ENCODE measurements at regions not wholly inside any gene's neighbourhood (a gene's known extent, or its start where the extent isn't known, plus 50 kb on each side); places are given as distances from the start of the nearest gene placed in this dataset.

DNA sequence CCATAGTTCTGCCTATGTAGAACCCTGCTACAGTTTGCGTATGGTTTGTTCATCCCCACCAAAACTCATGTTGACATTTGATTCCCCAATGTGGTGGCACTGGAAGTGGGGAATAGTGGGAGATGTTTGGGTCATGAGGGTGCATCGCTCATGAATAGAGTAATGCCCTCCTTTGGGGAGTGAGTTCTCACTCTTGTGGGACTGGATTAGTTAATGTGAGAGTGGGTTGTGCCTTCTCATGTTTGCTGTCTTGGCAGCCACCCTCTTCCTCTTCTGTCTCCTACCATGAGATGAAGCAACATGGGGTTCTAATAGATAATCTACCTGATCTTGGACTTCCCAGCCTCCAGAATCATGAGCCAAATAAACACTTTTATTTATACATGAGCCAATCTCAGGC lies 237.2 kb upstream of the APCDD1 start:
- H3K36me3 ChIP-seq (ENCODE audit: control insufficient read depth, low read depth, low read length): no peaks in the 10 kb centered on the region
- no peaks in the 10 kb centered on the region for H3K27me3 ChIP-seq (ENCODE audit: control insufficient read depth, insufficient read depth, low read length)
- peaks cover 4% of the 10 kb centered on the region for H3K9me3 ChIP-seq (ENCODE audit: control insufficient read depth, low read depth, low read length)
- H3K27ac ChIP-seq (ENCODE audit: low read length): no peak overlapping the region
- no peak overlapping the region for H3K4me3 ChIP-seq (ENCODE audit: low read length)
- no peak overlapping the region for H3K9ac ChIP-seq (ENCODE audit: low read length)
- H3K4me1 ChIP-seq (ENCODE audit: control insufficient read depth, low read depth, low read length): no peaks in the 10 kb centered on the region

DNA sequence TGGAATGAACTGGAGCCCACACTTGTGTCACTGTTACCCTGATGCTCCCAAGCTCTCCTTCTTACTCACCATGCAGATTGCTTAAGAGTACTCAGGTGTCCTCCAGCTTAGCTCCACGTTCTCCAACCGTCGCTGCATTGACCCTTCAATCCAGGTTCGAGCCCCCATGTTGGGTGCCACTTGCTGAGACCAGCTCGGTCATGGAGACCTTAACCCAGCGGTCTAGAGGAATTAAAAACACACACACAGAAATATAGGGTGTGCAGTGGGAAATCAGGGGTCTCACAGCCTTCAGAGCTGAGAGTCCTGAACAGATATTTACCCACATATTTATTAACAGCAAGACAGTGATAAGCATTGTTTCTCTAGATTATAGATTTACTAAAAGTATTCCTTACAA lies 229.1 kb upstream of the APCDD1 start:
- H3K27ac ChIP-seq (ENCODE audit: low read length): no peak overlapping the region
- no peaks in the 10 kb centered on the region for H3K4me1 ChIP-seq (ENCODE audit: control insufficient read depth, low read depth, low read length)
- H3K4me3 ChIP-seq (ENCODE audit: low read length): no peak overlapping the region
- no peaks in the 10 kb centered on the region for H3K36me3 ChIP-seq (ENCODE audit: control insufficient read depth, low read depth, low read length)
- H3K9ac ChIP-seq (ENCODE audit: low read length): no peak overlapping the region
- no peaks in the 10 kb centered on the region for H3K27me3 ChIP-seq (ENCODE audit: control insufficient read depth, insufficient read depth, low read length)
- H3K9me3 ChIP-seq (ENCODE audit: control insufficient read depth, low read depth, low read length): peaks cover 5% of the 10 kb centered on the region

DNA sequence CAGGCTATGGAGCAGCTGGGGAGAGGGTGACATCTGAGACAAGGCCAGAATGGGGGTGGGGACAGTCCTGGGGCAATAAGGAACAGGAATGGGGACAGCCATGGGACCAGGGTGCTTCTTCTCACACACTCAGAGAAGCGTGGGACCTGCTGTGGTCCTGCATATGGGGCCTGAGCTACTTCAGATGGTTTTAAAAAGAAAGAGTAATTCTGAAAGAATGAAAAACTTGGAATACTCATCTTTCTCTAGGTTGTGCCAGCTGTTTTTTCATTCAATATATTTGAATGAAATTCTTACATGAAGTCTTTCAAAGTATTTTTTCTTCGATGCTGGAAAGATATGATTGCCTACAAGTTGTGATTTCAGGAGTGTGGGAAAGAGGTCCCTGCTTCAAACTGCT lies 227.5 kb upstream of the APCDD1 start:
- H3K9me3 ChIP-seq (ENCODE audit: control insufficient read depth, low read depth, low read length): peaks cover 5% of the 10 kb centered on the region
- H3K27ac ChIP-seq (ENCODE audit: low read length): no peak overlapping the region
- no peaks in the 10 kb centered on the region for H3K36me3 ChIP-seq (ENCODE audit: control insufficient read depth, low read depth, low read length)
- no peaks in the 10 kb centered on the region for H3K4me1 ChIP-seq (ENCODE audit: control insufficient read depth, low read depth, low read length)
- no peaks in the 10 kb centered on the region for H3K27me3 ChIP-seq (ENCODE audit: control insufficient read depth, insufficient read depth, low read length)
- no peak overlapping the region for H3K9ac ChIP-seq (ENCODE audit: low read length)
- H3K4me3 ChIP-seq (ENCODE audit: low read length): no peak overlapping the region

DNA sequence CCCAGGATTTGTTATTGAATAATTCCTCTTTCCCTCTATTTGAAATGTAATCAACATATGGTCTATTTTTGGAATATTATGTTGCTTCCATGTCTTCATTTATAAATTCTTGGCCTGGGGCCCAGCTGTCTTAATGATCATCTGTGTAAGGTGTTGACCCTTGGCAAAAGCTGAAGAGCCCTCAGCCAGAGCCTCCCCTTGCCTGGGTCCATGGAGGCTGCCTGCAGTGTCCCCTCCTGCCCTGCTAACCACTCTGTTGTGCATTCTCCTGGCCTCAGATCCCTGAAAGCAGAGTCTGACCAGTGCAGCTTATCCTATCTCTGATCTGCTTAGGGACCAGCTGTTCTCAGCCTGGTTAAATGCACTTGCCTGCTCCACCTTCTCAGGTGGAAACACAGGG lies 226.1 kb upstream of the APCDD1 start:
- H3K4me1 ChIP-seq (ENCODE audit: control insufficient read depth, low read depth, low read length): no peaks in the 10 kb centered on the region
- no peak overlapping the region for H3K9ac ChIP-seq (ENCODE audit: low read length)
- H3K4me3 ChIP-seq (ENCODE audit: low read length): no peak overlapping the region
- H3K36me3 ChIP-seq (ENCODE audit: control insufficient read depth, low read depth, low read length): no peaks in the 10 kb centered on the region
- H3K9me3 ChIP-seq (ENCODE audit: control insufficient read depth, low read depth, low read length): peaks cover 5% of the 10 kb centered on the region
- H3K27me3 ChIP-seq (ENCODE audit: control insufficient read depth, insufficient read depth, low read length): no peaks in the 10 kb centered on the region
- no peak overlapping the region for H3K27ac ChIP-seq (ENCODE audit: low read length)

DNA sequence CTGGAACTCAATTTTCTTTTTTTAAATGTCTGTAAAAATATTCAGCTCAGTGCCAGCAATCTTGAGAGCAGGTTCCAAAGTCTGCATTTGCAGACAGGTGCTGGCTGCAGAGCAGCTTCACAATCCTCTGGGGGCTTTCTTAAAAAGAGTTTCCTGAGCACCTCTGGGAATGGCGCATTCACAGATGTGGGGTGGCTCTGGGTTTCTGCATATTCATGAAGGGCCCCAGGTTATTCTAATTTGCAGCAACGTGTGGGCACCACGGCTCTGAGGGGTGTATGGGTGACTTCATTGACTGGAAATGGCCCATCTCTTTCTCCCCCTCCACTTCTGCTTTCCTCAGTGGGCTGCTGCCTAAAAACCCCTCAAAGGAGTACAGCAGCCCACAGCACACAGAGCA lies 225.0 kb upstream of the APCDD1 start:
- Histone ChIP-seq H3K9ac (ENCODE audit: low read length) (no peak overlapping the region), H3K36me3 (ENCODE audit: control insufficient read depth, low read depth, low read length) (no peaks in the 10 kb centered on the region), H3K27ac (ENCODE audit: low read length) (no peak overlapping the region), H3K9me3 (ENCODE audit: control insufficient read depth, low read depth, low read length) (peaks cover 5% of the 10 kb centered on the region), H3K4me3 (ENCODE audit: low read length) (no peak overlapping the region), H3K27me3 (ENCODE audit: control insufficient read depth, insufficient read depth, low read length) (no peaks in the 10 kb centered on the region), H3K4me1 (ENCODE audit: control insufficient read depth, low read depth, low read length) (no peaks in the 10 kb centered on the region)

DNA sequence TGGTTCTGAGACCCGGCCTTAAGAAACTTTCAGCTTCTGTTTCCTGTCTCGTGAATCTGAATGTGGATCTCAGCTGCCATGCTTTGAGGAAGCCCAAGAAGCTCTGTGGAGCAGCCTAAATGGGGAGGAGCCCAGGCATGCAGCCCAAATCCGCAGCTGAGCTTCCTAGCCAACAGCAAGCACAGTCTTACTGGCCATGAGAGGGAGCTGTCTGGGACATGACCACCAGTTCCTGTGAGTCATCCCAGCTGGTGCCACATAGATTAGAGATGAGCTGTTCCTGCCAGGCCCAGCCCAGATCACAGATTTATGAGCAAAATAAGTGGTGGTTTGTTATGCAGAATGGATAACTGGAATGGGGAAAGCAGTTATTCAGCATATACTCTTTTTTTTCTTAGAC lies 224.4 kb upstream of the APCDD1 start:
- Histone ChIP-seq H3K4me1 (ENCODE audit: control insufficient read depth, low read depth, low read length) (no peaks in the 10 kb centered on the region), H3K36me3 (ENCODE audit: control insufficient read depth, low read depth, low read length) (no peaks in the 10 kb centered on the region), H3K27ac (ENCODE audit: low read length) (no peak overlapping the region), H3K9ac (ENCODE audit: low read length) (no peak overlapping the region), H3K9me3 (ENCODE audit: control insufficient read depth, low read depth, low read length) (peaks cover 5% of the 10 kb centered on the region), H3K27me3 (ENCODE audit: control insufficient read depth, insufficient read depth, low read length) (no peaks in the 10 kb centered on the region), H3K4me3 (ENCODE audit: low read length) (no peak overlapping the region)

DNA sequence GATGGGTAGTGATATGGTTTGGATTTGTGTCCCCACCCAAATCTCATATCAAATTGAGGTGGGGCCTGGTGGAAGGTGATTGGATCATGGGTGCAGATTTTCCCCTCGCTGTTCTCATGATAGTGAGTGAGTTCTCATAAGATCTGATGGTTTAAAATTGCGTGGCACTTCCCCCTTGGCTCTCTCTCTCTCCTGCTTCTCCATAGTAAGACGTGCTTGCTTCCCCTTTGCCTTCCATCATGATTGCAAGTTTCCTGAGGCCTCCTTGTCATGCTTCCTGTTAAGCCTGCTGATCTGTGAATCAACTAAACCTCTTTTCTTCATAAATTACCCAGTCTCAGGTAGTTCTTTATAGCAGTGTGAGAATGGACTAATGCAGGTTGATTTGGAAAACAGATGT lies 223.2 kb upstream of the APCDD1 start:
- Histone ChIP-seq H3K27me3 (ENCODE audit: control insufficient read depth, insufficient read depth, low read length) (no peaks in the 10 kb centered on the region), H3K27ac (ENCODE audit: low read length) (no peak overlapping the region), H3K36me3 (ENCODE audit: control insufficient read depth, low read depth, low read length) (no peaks in the 10 kb centered on the region), H3K4me1 (ENCODE audit: control insufficient read depth, low read depth, low read length) (no peaks in the 10 kb centered on the region), H3K9me3 (ENCODE audit: control insufficient read depth, low read depth, low read length) (no peaks in the 10 kb centered on the region), H3K9ac (ENCODE audit: low read length) (no peak overlapping the region), H3K4me3 (ENCODE audit: low read length) (no peak overlapping the region)

DNA sequence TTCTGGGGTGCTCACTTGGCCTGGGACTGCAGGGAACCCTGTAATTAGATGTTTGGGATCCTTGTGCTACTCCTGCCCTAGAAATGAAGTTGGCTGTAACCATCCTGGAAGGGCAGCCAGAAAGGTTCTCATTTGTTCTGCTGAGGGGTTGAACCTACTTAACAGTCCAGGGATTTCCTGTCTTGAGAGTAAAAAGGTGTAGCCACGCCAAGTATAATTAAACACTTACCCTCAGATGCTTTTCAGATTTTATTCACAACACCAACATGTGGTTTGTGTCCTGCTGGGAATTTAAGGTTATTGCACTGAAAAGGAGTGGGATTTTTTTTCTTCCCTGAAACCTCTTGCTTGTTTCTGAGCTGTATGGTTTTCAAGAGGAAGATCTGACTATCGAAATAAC lies 222.4 kb upstream of the APCDD1 start:
- Histone ChIP-seq H3K27me3 (ENCODE audit: control insufficient read depth, insufficient read depth, low read length) (no peaks in the 10 kb centered on the region), H3K9ac (ENCODE audit: low read length) (no peak overlapping the region), H3K36me3 (ENCODE audit: control insufficient read depth, low read depth, low read length) (no peaks in the 10 kb centered on the region), H3K4me1 (ENCODE audit: control insufficient read depth, low read depth, low read length) (no peaks in the 10 kb centered on the region), H3K27ac (ENCODE audit: low read length) (no peak overlapping the region), H3K9me3 (ENCODE audit: control insufficient read depth, low read depth, low read length) (no peaks in the 10 kb centered on the region), H3K4me3 (ENCODE audit: low read length) (no peak overlapping the region)

DNA sequence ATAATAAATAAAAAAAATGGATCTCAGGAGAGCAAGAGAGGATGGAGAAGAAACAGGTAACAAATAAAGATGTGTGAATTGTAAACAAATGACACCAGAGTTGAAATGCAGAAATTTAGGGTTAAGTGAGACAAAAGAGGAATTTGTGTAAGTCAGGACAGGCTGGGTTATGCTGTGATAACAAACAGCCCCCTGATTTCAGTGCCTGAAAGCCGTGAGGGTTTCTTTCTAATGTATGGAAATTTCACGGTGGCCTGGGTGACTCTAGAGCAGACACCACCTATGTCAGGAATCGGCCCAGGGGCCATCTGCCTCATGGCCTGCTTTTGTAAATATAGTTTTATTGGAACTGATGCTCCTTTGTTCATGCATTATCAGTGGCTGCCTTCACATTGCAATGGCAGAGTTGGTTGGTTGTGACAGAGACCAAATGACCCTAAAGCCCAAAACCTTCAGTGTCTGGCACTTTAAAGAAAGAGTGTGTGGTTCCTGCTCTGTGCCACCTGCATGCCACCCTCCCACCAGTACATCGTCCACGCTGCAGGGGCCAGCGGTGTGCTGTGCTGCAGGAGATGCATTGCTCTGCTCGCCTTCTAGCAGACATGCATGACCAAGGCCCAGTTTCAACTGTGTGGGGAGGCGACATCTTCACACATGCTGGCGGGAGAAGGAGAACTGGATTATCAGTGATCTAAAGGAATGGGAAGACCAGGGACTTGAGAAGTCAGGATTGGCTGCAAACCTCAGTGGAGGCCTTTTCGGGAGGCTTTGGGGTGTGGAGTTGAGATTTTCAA lies 221.2 kb upstream of the APCDD1 start:
- Histone ChIP-seq H3K4me1 (ENCODE audit: control insufficient read depth, low read depth, low read length) (no peaks in the 10 kb centered on the region), H3K9me3 (ENCODE audit: control insufficient read depth, low read depth, low read length) (no peaks in the 10 kb centered on the region), H3K27ac (ENCODE audit: low read length) (no peak overlapping the region), H3K36me3 (ENCODE audit: control insufficient read depth, low read depth, low read length) (no peaks in the 10 kb centered on the region), H3K27me3 (ENCODE audit: control insufficient read depth, insufficient read depth, low read length) (no peaks in the 10 kb centered on the region), H3K4me3 (ENCODE audit: low read length) (no peak overlapping the region), H3K9ac (ENCODE audit: low read length) (no peak overlapping the region)

DNA sequence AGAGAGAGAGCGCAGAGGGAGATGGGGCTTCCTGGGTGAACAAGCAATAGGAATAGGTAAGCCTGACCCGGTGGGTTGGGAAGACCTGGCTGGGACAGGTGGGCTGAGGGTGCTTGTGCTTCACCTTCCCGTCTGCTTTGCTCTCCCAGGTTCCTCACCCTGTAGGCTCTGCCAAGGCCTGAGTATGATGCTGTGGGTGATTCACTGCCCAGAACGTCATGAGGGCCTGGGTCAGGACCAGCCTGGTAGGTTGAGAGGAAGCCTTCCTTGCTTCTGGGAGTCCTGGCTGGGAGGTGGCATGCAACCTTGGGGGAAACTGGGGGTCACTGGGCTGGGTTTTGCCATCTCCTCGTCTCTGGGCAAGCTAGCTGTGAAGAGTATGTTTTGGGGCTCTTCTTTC lies 220.2 kb upstream of the APCDD1 start:
- no peak overlapping the region for H3K9ac ChIP-seq (ENCODE audit: low read length)
- no peak overlapping the region for H3K4me3 ChIP-seq (ENCODE audit: low read length)
- no peak overlapping the region for H3K27ac ChIP-seq (ENCODE audit: low read length)
- no peaks in the 10 kb centered on the region for H3K9me3 ChIP-seq (ENCODE audit: control insufficient read depth, low read depth, low read length)
- H3K4me1 ChIP-seq (ENCODE audit: control insufficient read depth, low read depth, low read length): no peaks in the 10 kb centered on the region
- H3K36me3 ChIP-seq (ENCODE audit: control insufficient read depth, low read depth, low read length): no peaks in the 10 kb centered on the region
- no peaks in the 10 kb centered on the region for H3K27me3 ChIP-seq (ENCODE audit: control insufficient read depth, insufficient read depth, low read length)

DNA sequence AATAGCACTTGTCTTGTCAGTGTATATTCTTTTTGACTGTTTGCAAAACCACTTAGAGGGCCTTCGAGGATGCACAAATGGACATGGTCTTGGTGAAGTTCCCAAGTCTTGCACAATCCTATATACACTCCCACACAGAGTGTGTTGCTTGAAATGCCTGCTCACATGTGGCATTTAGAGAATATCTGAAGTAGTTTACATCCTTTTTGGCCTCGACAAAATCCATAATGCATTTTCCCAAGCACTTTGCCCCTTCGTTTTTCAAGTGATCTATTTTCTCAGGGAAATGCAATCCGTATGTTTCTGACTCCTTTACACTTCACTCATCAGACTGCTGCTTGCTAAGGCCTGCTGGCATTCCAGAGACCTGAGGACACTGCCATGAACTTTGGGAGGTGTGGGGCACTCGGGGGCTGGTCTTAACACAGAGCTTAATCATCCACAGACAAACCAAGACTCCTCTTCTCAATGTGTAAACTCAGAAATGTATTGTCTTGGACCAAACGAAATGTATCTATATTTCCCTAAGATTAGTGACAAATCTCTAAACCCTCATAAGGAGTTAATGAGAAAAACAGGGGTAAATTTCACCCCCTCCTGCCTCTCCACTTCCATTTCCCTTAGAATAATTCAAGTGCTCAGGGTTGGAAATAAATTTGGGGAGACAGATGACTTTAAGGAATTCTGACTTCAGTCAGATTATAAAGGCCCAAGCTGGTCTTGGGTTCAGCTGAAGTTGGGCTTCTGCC lies 219.3 kb upstream of the APCDD1 start:
- Histone ChIP-seq H3K27me3 (ENCODE audit: control insufficient read depth, insufficient read depth, low read length) (no peaks in the 10 kb centered on the region), H3K36me3 (ENCODE audit: control insufficient read depth, low read depth, low read length) (no peaks in the 10 kb centered on the region), H3K4me3 (ENCODE audit: low read length) (no peak overlapping the region), H3K9me3 (ENCODE audit: control insufficient read depth, low read depth, low read length) (no peaks in the 10 kb centered on the region), H3K27ac (ENCODE audit: low read length) (no peak overlapping the region), H3K4me1 (ENCODE audit: control insufficient read depth, low read depth, low read length) (no peaks in the 10 kb centered on the region), H3K9ac (ENCODE audit: low read length) (no peak overlapping the region)

DNA sequence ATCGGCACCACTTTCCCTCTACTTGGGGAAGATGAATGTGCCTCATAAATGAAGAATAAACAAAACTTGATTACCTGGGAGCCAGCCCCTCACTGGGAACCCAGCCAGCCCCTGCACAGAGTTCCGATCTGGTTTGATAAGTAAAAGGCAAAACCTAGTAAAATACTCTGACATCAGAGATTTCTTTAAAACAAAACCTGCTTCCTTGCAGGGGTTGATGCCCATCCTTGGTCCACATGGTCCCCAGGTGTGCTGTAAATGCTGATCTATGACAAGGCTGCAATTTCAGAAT lies 218.8 kb upstream of the APCDD1 start:
- Histone ChIP-seq H3K4me1 (ENCODE audit: control insufficient read depth, low read depth, low read length) (no peaks in the 10 kb centered on the region), H3K36me3 (ENCODE audit: control insufficient read depth, low read depth, low read length) (no peaks in the 10 kb centered on the region), H3K9me3 (ENCODE audit: control insufficient read depth, low read depth, low read length) (no peaks in the 10 kb centered on the region), H3K4me3 (ENCODE audit: low read length) (no peak overlapping the region), H3K27me3 (ENCODE audit: control insufficient read depth, insufficient read depth, low read length) (no peaks in the 10 kb centered on the region), H3K9ac (ENCODE audit: low read length) (no peak overlapping the region), H3K27ac (ENCODE audit: low read length) (no peak overlapping the region)

Measured in iPS-18a (cell line).